GM23248 (cell line): ENCODE measurements at regions not wholly inside any gene's neighbourhood (a gene's known extent, or its start where the extent isn't known, plus 50 kb on each side); places are given as distances from the start of the nearest gene placed in this dataset.

Experiments
- EZH2 ChIP-seq: fragments of 200-600 bp; sonication (generic); IDR thresholded peaks from 2 replicates; pipeline ENCODE4 v1.6.1; 2018; ENCODE audit warnings: antibody characterized with exemption, mild to moderate bottlenecking; ENCODE audit not compliant: insufficient read depth, poor library complexity, severe bottlenecking
- EZH2phosphoT487 ChIP-seq: fragments of 200-600 bp; sonication (generic); IDR thresholded peaks from 2 replicates; pipeline ENCODE4 v1.6.1; 2018; ENCODE audit warnings: antibody characterized with exemption, moderate library complexity, mild to moderate bottlenecking, low read depth; ENCODE audit not compliant: insufficient read depth

DNA sequence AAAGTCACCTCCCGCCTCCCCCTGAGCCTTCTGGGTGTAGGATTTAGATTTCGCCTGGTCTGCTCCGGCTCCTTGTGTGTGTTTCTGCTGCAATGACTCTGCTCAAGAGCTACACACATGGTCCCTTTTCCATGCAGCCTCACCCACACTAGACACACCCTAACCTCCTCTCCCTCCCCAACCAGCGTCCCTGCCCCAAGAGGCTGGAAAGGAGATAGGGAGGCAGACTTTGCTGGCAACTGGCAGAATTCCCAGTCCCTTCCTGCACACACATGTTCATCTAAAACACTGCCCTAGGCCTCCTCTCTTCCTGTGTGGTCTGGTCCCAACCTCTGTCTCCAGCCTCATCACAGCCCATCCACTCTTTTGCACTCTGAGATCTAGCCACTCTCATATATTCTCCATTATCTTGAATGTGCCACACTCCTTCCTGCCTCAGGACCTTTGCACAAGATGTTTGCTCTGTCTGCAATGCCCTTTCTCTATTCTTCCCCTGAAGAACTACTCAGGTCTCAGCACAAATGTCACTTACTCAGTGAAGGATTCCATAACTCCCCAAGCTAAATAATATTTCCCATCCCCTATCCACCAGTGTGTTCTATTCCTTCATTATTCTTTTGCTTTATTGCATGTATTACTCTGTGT lies 253.8 kb downstream of the CDK5RAP2 start:
- TF ChIP-seq EZH2 (no peak), EZH2phosphoT487 (no peak)
